Stimulated activated CD4-positive, alpha-beta T cell treated with anti-CD3 and anti-CD28 coated beads, Interleukin-2, amount 100 ng/mL, for 48 hours (primary cell): ENCODE measurements at regions not wholly inside any gene's neighbourhood (a gene's known extent, or its start where the extent isn't known, plus 50 kb on each side); places are given as distances from the start of the nearest gene placed in this dataset.
"Not testable (repeated sequence)": the region's sequence is repeated elsewhere in the genome, so short reads cannot be mapped to it uniquely, and the experiment has no call there.

Experiments
- DNase-seq, 2 donors: peaks; one replicate each; pipeline ENCODE4 v3.0.0-alpha.2; 2020

GRCh38 chr5:126139086-126139485, 284.1 kb upstream of the GRAMD2B start:
- DNase-seq: no peak

- DNase-seq: no peak
Observed at GRCh38 chr5:126139773-126140172, 283.4 kb upstream of the GRAMD2B start.

GRCh38 chr5:126143622-126144021, 279.6 kb upstream of the GRAMD2B start:
- DNase-seq: no peak

GRCh38 chr5:126150319-126150718, 272.9 kb upstream of the GRAMD2B start:
- DNase-seq: not testable (repeated sequence)

GRCh38 chr5:126155298-126155697, 267.9 kb upstream of the GRAMD2B start:
- DNase-seq: not testable (repeated sequence)

GRCh38 chr5:126166368-126166767, 256.8 kb upstream of the GRAMD2B start:
- DNase-seq: no peak

- DNase-seq: no peak
Observed at GRCh38 chr5:126168785-126169184, 254.4 kb upstream of the GRAMD2B start.

- DNase-seq: no peak
Observed at GRCh38 chr5:126171916-126172315, 251.3 kb upstream of the GRAMD2B start.

GRCh38 chr5:126172812-126173211, 250.4 kb upstream of the GRAMD2B start:
- DNase-seq: no peak

- no peak for DNase-seq
Observed at GRCh38 chr5:126178521-126178920, 244.7 kb upstream of the GRAMD2B start.

GRCh38 chr5:126182971-126183695, 240.1 kb upstream of the GRAMD2B start:
- DNase-seq: no peak

- no peak for DNase-seq
Observed at GRCh38 chr5:126184474-126184873, 238.7 kb upstream of the GRAMD2B start.

GRCh38 chr5:126186210-126186609, 237.0 kb upstream of the GRAMD2B start:
- DNase-seq: no peak

- DNase-seq: no peak
Observed at GRCh38 chr5:126188804-126189203, 234.4 kb upstream of the GRAMD2B start.

- DNase-seq: no peak
Observed at GRCh38 chr5:126189231-126189630, 234.0 kb upstream of the GRAMD2B start.

- no peak for DNase-seq
Observed at GRCh38 chr5:126189862-126190261, 233.3 kb upstream of the GRAMD2B start.

GRCh38 chr5:126192226-126192625, 231.0 kb upstream of the GRAMD2B start:
- no peak for DNase-seq

- DNase-seq: no peak
Observed at GRCh38 chr5:126195410-126196100, 227.7 kb upstream of the GRAMD2B start.

- DNase-seq: no peak
Observed at GRCh38 chr5:126198531-126198930, 224.7 kb upstream of the GRAMD2B start.

GRCh38 chr5:126199467-126199866, 223.7 kb upstream of the GRAMD2B start:
- no peak for DNase-seq

- no peak for DNase-seq
Observed at GRCh38 chr5:126208691-126209090, 214.5 kb upstream of the GRAMD2B start.

- no peak for DNase-seq
Observed at GRCh38 chr5:126210955-126211354, 212.3 kb upstream of the GRAMD2B start.

GRCh38 chr5:126219616-126220015, 203.6 kb upstream of the GRAMD2B start:
- DNase-seq: no peak

GRCh38 chr5:126220725-126221124, 202.5 kb upstream of the GRAMD2B start:
- DNase-seq: no peak

GRCh38 chr5:126228934-126229333, 194.3 kb upstream of the GRAMD2B start:
- no peak for DNase-seq
